ENCODE measurements at regions not wholly inside any gene's neighbourhood (a gene's known extent, or its start where the extent isn't known, plus 50 kb on each side); places are given as distances from the start of the nearest gene placed in this dataset.

DNA sequence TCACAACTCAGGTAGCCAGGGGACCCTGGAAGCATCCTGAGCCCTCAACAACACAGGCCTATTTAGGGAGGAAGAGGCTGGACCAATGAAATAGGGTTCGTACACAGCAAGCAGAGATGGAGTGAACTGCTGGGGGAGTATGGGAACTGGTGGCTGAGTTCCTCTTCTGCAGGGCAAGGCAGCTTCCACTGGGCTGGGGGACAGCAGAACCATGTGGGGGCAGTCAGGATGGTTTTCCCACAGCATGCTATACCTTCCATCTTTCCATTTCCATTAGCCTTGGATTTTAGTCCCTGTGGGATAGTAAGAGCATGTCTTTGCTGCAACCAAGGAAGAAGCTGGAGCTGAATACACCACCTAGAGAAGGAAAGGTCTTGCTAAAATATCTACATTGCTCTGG lies 370.6 kb downstream of the CCSER2 start:
- Histone ChIP-seq H3K36me3 (ENCODE audit: insufficient read depth in 1 of 2, low read depth in 1 of 2) (no peaks in the 10 kb centered on the region), H3K27me3 (ENCODE audit: insufficient read depth in 3 of 3, low read length in 2 of 3) (no peaks in the 10 kb centered on the region), H3K4me1 (no peaks in the 10 kb centered on the region), H3K27ac (no peak overlapping the region), H3K9me3 (no peaks in the 10 kb centered on the region), H3K4me3 (no peak overlapping the region)
- TF ChIP-seq CTCF (IDR thresholded peaks at IDR 0.05) = no peak
- intact Hi-C loops (cut with DNase I) = no loop called here
- DNase-seq (no peak), ATAC-seq (no peak)
- 86 to 90% (median 89%) methylated on average over 1 of the region's 1 CpG for WGBS, 3 donors

GRCh38 chr10:84700668-84701369 lies 372.4 kb downstream of the CCSER2 start:
- ATAC-seq (no peak), DNase-seq (no peak)
- TF ChIP-seq CTCF (IDR thresholded peaks at IDR 0.05) = no peak
- 40 to 59% (median 41%) methylated on average over 4 of the region's 4 CpGs for WGBS, 3 donors
- no peaks in the 10 kb centered on the region for H3K27me3 ChIP-seq (ENCODE audit: insufficient read depth in 3 of 3, low read length in 2 of 3)
- no peaks in the 10 kb centered on the region for H3K9me3 ChIP-seq
- no peak overlapping the region for H3K4me3 ChIP-seq
- H3K4me1 ChIP-seq = no peaks in the 10 kb centered on the region
- H3K36me3 ChIP-seq (ENCODE audit: insufficient read depth in 1 of 2, low read depth in 1 of 2) = no peaks in the 10 kb centered on the region
- intact Hi-C loops (cut with DNase I) = no loop called here
- no peak overlapping the region for H3K27ac ChIP-seq

DNA sequence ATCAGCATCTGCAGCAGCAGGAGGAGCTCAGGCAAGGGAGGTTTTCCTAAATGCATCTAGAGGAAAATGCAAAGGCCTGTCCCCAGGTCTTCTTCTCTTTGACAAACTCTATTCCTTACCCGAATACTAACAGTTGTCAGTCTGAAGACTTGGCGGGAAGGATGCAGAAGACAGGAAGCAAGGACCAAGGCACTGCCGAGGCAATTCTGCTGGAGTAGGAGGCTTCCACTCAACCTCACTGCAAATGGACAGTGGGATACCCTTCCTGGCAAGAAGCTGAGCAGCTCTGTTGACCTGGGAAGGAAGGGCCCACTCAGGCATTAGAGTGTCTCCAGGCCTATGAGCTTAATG lies 373.0 kb downstream of the CCSER2 start:
- H3K36me3 ChIP-seq (ENCODE audit: insufficient read depth in 1 of 2, low read depth in 1 of 2) = no peaks in the 10 kb centered on the region
- H3K9me3 ChIP-seq = no peaks in the 10 kb centered on the region
- no peak for DNase-seq
- no peak for TF ChIP-seq CTCF (IDR thresholded peaks at IDR 0.05)
- no peaks in the 10 kb centered on the region for H3K27me3 ChIP-seq (ENCODE audit: insufficient read depth in 3 of 3, low read length in 2 of 3)
- no peak for ATAC-seq
- H3K4me1 ChIP-seq = no peaks in the 10 kb centered on the region
- intact Hi-C loops (cut with DNase I) = no loop called here
- H3K4me3 ChIP-seq = no peak overlapping the region
- no peak overlapping the region for H3K27ac ChIP-seq
- WGBS, 3 donors = 77 to 86% (median 86%) methylated on average over 3 of the region's 3 CpGs

DNA sequence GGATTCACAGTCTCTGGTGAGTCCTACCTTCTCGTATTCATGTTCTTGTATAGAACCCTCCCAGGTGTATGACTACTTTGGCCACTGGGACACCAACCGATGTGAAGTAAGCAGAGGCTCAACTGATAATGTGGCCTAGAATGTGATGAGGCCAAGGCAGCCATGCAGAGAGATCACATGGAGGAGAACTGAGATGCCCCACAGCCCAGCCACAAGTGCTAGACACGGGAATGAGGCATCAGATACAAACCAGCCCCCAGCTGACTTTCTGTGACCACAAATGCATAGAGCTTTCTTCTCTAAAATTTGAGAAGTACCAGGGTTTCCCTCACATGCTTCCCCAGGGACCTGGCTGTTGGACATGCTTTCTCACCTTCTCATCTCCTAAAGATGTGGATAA lies 375.7 kb downstream of the CCSER2 start:
- no peak for TF ChIP-seq CTCF (IDR thresholded peaks at IDR 0.05)
- WGBS, 3 donors = 77 to 81% (median 80%) methylated on average over 3 of the region's 3 CpGs
- intact Hi-C loops (cut with DNase I) = no loop called here

DNA sequence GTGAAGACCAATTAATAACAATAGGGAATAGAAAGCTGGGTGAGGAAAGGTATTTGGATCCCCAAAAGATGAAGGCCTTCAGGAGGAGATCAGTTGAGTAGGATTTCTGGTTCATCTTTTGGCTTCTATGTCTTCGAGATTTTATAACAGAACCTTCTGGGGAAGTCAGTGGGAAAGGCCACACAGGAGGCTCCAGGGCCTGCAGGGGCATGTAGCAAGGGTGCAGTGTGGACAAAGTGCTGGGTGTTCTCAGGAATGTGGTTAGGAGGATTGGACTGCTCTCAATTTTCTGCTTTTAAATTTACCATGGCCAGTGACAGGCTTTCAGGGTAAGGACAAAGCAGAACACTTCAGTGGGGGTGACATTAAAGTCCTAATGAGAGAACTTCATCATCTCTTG lies 378.0 kb downstream of the CCSER2 start:
- no peaks in the 10 kb centered on the region for H3K36me3 ChIP-seq (ENCODE audit: insufficient read depth in 1 of 2, low read depth in 1 of 2)
- H3K4me1 ChIP-seq = no peaks in the 10 kb centered on the region
- ATAC-seq (no peak), DNase-seq (no peak)
- 55 to 84% (median 59%) methylated on average over 1 of the region's 1 CpG for WGBS, 3 donors
- no peaks in the 10 kb centered on the region for H3K9me3 ChIP-seq
- H3K4me3 ChIP-seq = no peak overlapping the region
- no peak overlapping the region for H3K27ac ChIP-seq
- intact Hi-C loops (cut with DNase I) = no loop called here
- no peak for TF ChIP-seq CTCF (IDR thresholded peaks at IDR 0.05)
- no peaks in the 10 kb centered on the region for H3K27me3 ChIP-seq (ENCODE audit: insufficient read depth in 3 of 3, low read length in 2 of 3)

More for the DNA sequence above, 375.7 kb downstream of the CCSER2 start:
- no peak overlapping the region for H3K4me3 ChIP-seq
- no peaks in the 10 kb centered on the region for H3K27me3 ChIP-seq (ENCODE audit: insufficient read depth in 3 of 3, low read length in 2 of 3)
- no peak overlapping the region for H3K27ac ChIP-seq
- no peak for ATAC-seq
- no peaks in the 10 kb centered on the region for H3K9me3 ChIP-seq
- no peaks in the 10 kb centered on the region for H3K36me3 ChIP-seq (ENCODE audit: insufficient read depth in 1 of 2, low read depth in 1 of 2)
- no peak for DNase-seq
- no peaks in the 10 kb centered on the region for H3K4me1 ChIP-seq

Measured in psoas muscle (tissue), 7 donors.